Loucy (cell line): ENCODE measurements at regions not wholly inside any gene's neighbourhood (a gene's known extent, or its start where the extent isn't known, plus 50 kb on each side); places are given as distances from the start of the nearest gene placed in this dataset.

Source experiments
- H2AFZ ChIP-seq: fragments of 200-600 bp; sonication (generic); 2 replicates; pipeline ENCODE4 v1.6.0; 2016; ENCODE audit warnings: antibody characterized with exemption, mild to moderate bottlenecking, low read length, moderate library complexity
- H3F3A ChIP-seq: fragments of 200-600 bp; 2 replicates; pipeline ENCODE4 v1.6.0; 2016; ENCODE audit warnings: antibody characterized with exemption, low read depth, mild to moderate bottlenecking
- H3K27me3 ChIP-seq: fragments of 200-600 bp; sonication (generic); 2 replicates; pipeline ENCODE4 v1.6.1; 2014; ENCODE audit warnings: low read length, mild to moderate bottlenecking; ENCODE audit not compliant: insufficient read depth, poor library complexity, severe bottlenecking
- H3K36me3 ChIP-seq: fragments of 200-600 bp; sonication (generic); 2 replicates; pipeline ENCODE4 v1.6.1; 2016; ENCODE audit warnings: low read length; ENCODE audit not compliant: insufficient read depth
- H3K4me1 ChIP-seq: fragments of 200-600 bp; sonication (generic); 2 replicates; pipeline ENCODE4 v1.5.1; 2014; ENCODE audit warnings: low read length, mild to moderate bottlenecking; ENCODE audit not compliant: insufficient read depth, poor library complexity, severe bottlenecking
- H3K4me2 ChIP-seq: fragments of 200-600 bp; sonication (generic); 2 replicates; pipeline ENCODE4 v1.6.0; 2014; ENCODE audit warnings: antibody characterized with exemption, low read length, low read depth, mild to moderate bottlenecking; ENCODE audit not compliant: poor library complexity, severe bottlenecking
- H3K4me3 ChIP-seq: fragments of 200-600 bp; sonication (generic); 2 replicates; pipeline ENCODE4 v1.5.1; 2014; ENCODE audit warnings: low read length, mild to moderate bottlenecking, mixed read lengths; ENCODE audit not compliant: poor library complexity, severe bottlenecking
- H3K79me2 ChIP-seq: fragments of 200-600 bp; sonication (generic); 2 replicates; pipeline ENCODE4 v1.6.1; 2014; ENCODE audit warnings: low read length; ENCODE audit not compliant: insufficient read depth
- H3K9ac ChIP-seq: fragments of 200-600 bp; sonication (generic); 2 replicates; pipeline ENCODE4 v1.6.0; 2014; ENCODE audit warnings: mild to moderate bottlenecking, low read depth, low read length, moderate library complexity; ENCODE audit not compliant: poor library complexity, severe bottlenecking
- H3K9me2 ChIP-seq: fragments of 200-600 bp; sonication (generic); replicated peaks from 2 replicates; pipeline ENCODE4 v1.6.1; 2016; ENCODE audit warnings: low read depth, low read length, mixed read lengths
- H3K9me3 ChIP-seq: fragments of 200-600 bp; sonication (generic); 2 replicates; pipeline ENCODE4 v1.6.1; 2014; ENCODE audit warnings: mild to moderate bottlenecking, antibody characterized with exemption, low read length, low read depth; ENCODE audit not compliant: insufficient read depth
- H4K20me1 ChIP-seq: fragments of 200-600 bp; sonication (generic); 2 replicates; pipeline ENCODE4 v1.6.0; 2014; ENCODE audit warnings: antibody characterized with exemption, low read length, mild to moderate bottlenecking; ENCODE audit not compliant: insufficient read depth, poor library complexity, severe bottlenecking
- CTCF ChIP-seq: fragments of 200-600 bp; sonication (generic); conservative IDR thresholded peaks from 2 replicates; pipeline ENCODE4 v1.5.1; 2014; ENCODE audit warnings: mild to moderate bottlenecking, antibody characterized with exemption, low read length
- EZH2phosphoT487 ChIP-seq: fragments of 200-600 bp; IDR thresholded peaks from 2 replicates; pipeline ENCODE4 v1.6.1; 2018; ENCODE audit warnings: antibody characterized with exemption, mild to moderate bottlenecking, moderate library complexity, borderline replicate concordance

- TF ChIP-seq CTCF, result no peak
- TF ChIP-seq EZH2phosphoT487, result no peak
- Histone ChIP-seq H3K9ac (no peak overlapping the region), H2AFZ (no peak overlapping the region)
Measured at GRCh38 chr14:95024380-95024779, 132.9 kb downstream of the DICER1 start.

GRCh38 chr14:95023886-95024285 lies 133.4 kb downstream of the DICER1 start:
- no peaks in the 10 kb centered on the region for H3K9me2 ChIP-seq
- no peaks in the 10 kb centered on the region for H3K36me3 ChIP-seq
- H3K27me3 ChIP-seq, result no peaks in the 10 kb centered on the region
- no peaks in the 10 kb centered on the region for H3F3A ChIP-seq
- no peaks in the 10 kb centered on the region for H3K79me2 ChIP-seq
- H3K4me3 ChIP-seq, result no peak overlapping the region
- TF ChIP-seq EZH2phosphoT487 (no peak), CTCF (no peak)
- no peak overlapping the region for H2AFZ ChIP-seq
- H4K20me1 ChIP-seq, result no peaks in the 10 kb centered on the region
- H3K4me1 ChIP-seq, result no peaks in the 10 kb centered on the region
- H3K9ac ChIP-seq, result no peak overlapping the region
- no peaks in the 10 kb centered on the region for H3K9me3 ChIP-seq
- H3K4me2 ChIP-seq, result no peak overlapping the region

More at GRCh38 chr14:95024380-95024779, 132.9 kb downstream of the DICER1 start:
- H3K4me1 ChIP-seq, result no peaks in the 10 kb centered on the region
- no peak overlapping the region for H3K4me2 ChIP-seq
- no peaks in the 10 kb centered on the region for H3K9me3 ChIP-seq
- H3K79me2 ChIP-seq, result no peaks in the 10 kb centered on the region
- no peaks in the 10 kb centered on the region for H3F3A ChIP-seq
- H3K9me2 ChIP-seq, result no peaks in the 10 kb centered on the region
- H3K36me3 ChIP-seq, result no peaks in the 10 kb centered on the region
- H4K20me1 ChIP-seq, result no peaks in the 10 kb centered on the region
- H3K4me3 ChIP-seq, result no peak overlapping the region
- no peaks in the 10 kb centered on the region for H3K27me3 ChIP-seq

- H3K9me2 ChIP-seq, result no peaks in the 10 kb centered on the region
Measured at GRCh38 chr14:95023115-95023514, 134.2 kb downstream of the DICER1 start.

More at GRCh38 chr14:95023115-95023514, 134.2 kb downstream of the DICER1 start:
- no peaks in the 10 kb centered on the region for H3K79me2 ChIP-seq
- H3K4me2 ChIP-seq, result no peak overlapping the region
- no peaks in the 10 kb centered on the region for H3K9me3 ChIP-seq
- H2AFZ ChIP-seq, result no peak overlapping the region
- no peaks in the 10 kb centered on the region for H3K36me3 ChIP-seq
- no peak for TF ChIP-seq CTCF
- TF ChIP-seq EZH2phosphoT487, result no peak
- H3F3A ChIP-seq, result no peaks in the 10 kb centered on the region
- no peak overlapping the region for H3K9ac ChIP-seq
- no peaks in the 10 kb centered on the region for H3K4me1 ChIP-seq
- H3K4me3 ChIP-seq, result no peak overlapping the region
- H3K27me3 ChIP-seq, result no peaks in the 10 kb centered on the region
- H4K20me1 ChIP-seq, result no peaks in the 10 kb centered on the region
